Stimulated activated CD4-positive, alpha-beta T cell treated with anti-CD3 and anti-CD28 coated beads, Interleukin-1b, Interleukin-23, amount 100 ng/mL, for 4 hours (primary cell): ENCODE measurements at regions not wholly inside any gene's neighbourhood (a gene's known extent, or its start where the extent isn't known, plus 50 kb on each side); places are given as distances from the start of the nearest gene placed in this dataset.
"Not testable (repeated sequence)": the region's sequence is repeated elsewhere in the genome, so short reads cannot be mapped to it uniquely, and the experiment has no call there.

Experiments
- DNase-seq, 2 donors: peaks; one replicate each; pipeline ENCODE4 v3.0.0-alpha.2; 2020; ENCODE audit warnings: low read depth in 2 of 2

DNA sequence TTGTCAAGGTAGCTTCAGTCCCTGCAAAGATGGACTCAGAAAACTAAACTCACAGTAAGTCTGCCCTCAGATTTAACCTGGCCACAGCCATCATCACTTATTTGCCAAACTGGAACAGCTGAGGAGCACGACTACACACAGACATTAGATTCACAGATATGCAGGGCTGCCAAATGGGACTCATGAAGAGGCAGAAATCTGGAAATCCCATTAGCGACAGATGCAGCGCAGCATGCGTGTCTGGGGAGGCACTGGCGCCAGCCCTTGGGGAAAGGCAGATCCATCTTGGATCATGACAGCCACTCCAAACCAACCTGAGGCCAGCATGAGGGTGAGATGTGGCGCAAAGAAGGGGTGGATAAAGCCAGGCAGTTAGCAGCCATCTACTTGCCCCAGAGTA lies 160.7 kb upstream of the TSC22D2 start:
- DNase-seq, result no peak

GRCh38 chr3:150243466-150243865 lies 164.6 kb upstream of the TSC22D2 start:
- no peak for DNase-seq

- DNase-seq, result no peak
Measured at GRCh38 chr3:150242220-150242936, 165.7 kb upstream of the TSC22D2 start.

DNA sequence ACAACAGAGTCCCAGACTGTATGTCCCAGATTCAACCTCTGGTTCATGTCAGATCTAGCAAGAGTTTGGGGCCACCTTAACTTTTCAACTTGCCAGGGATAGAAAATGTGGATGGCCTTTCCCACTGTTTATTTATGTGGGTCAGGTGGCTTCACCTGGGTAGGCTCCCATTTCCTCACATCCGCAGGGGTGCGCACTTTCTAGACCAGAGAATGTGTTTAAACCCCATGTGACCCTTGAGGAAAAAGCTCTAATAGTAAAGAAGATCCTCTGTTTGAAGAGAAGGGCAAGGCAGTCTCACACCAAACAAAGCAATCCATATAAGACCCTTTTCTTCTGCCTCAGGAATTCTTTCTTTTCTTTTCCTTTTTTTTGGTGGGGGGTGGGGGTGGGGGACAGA lies 167.2 kb upstream of the TSC22D2 start:
- DNase-seq, result no peak

DNA sequence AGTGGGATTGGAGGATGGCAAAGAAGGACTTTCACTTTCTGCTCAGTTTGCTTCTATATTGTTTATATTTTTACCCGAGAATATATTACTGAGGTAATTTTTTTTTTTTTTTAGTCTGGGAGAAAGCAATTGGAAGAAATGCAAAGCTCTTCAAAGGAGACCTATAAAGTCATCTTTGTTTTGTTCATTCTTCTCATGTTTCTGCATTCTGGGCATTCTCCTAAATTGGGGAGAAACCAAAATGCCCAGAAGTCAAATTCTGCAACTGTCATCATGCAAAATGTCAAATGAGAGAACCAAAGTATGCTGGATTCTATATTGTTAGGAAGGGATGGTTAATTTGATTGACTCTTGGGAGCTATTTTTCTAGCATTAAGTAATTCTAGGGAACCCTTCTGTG lies 168.3 kb upstream of the TSC22D2 start:
- DNase-seq, result no peak

DNA sequence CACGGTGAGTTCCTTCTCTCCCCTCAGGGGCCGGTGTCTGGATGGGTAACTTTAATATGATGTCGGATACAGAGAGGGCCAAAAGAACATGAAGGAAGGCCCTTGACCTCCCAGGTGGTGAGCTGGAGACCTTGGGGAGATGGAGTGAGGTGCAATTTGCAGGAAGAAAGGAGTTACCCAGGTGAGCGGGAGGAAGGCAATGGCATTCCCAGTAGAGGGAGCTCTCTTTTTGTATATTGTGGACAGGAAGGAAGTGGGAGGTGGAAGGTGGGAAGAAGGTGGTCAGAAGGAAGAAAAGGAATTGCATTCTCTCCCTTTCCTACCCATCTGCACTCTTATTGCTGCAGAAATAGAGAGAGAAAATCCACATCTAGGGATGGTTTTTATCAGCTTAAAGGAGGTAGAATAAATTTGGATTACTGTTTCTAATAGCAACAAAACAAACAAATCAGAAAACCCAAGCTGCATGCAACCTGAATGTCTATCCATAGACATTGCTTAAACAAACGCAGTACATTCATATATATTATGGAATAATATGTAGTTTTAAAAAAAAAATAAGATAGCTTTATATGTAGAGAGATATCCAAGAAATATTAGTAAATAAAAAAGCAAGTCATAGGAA lies 169.0 kb upstream of the TSC22D2 start:
- no peak for DNase-seq

DNA sequence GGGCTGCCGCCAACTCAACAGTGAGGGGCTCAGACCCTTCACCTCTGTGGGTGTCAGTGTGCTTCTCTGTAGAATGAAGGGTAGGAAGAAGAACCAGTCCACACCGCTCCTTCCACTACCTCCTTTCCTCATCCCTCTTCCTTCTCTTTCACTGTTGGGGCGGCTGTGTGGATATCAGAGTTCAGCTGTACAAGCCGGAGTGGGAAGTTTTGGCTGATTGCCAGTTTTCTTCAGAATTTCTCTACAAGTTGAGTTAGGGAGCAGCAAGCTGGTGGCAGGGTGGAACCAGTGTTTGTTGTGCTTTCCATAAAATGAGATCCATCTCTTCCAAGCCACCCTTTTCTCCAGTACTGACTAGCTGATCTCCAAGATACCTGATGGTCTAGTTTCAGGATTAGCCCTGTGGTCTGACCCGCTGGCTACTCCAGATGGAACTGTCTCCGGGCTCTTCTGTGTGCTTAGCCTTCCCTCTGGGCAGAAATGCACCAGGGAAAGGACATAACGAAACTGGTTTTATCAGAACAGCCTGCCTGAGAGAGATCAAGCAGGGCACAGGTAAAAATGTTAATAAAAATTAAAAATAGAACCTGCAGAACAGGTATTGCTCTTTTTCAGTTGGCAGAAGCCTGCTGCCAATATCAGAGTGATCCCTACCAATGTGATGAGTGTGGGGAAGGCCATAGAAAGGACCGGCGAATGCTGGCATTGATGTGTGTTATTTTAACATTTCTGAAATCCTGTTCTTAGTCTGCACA lies 169.9 kb upstream of the TSC22D2 start:
- DNase-seq, result no peak

DNA sequence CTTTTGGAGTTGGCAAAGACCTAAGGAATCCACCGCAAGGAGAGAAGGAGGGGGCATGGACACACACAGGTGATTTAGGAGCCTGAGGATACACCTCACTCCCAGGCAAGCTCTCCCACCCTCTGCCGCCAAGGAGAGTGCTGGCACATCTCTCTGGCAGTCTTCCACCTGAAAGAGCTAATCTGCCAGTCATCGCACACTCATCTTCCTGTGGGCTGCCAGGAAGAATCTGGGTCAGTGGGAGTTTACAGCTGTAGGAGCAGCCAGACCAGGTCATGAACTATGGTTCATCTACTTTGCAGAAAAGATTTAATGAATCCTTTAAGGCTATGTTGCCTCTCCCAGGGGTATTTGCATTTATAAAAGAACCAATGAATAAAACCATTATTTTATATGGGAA lies 170.6 kb upstream of the TSC22D2 start:
- DNase-seq, result no peak

GRCh38 chr3:150236316-150237082 lies 171.6 kb upstream of the TSC22D2 start:
- no peak for DNase-seq

DNA sequence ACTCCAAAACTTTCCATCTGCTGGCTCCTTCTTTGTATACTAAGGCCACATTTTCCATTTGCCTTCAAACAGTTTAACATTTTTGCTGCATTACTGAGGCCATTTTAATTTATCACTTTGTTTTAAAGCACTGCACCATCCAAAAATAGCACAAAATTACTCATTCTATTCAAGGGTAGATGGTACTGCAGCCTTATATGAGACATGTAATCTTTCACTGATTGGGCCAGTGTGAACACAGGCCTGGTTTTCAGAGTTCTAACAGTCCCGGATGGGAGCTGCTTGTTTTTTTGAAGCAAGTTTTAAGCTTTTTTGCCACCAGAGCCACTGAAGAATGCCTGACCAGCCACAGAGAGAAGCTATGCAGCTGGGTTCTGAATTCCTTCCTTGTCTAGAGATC lies 172.3 kb upstream of the TSC22D2 start:
- DNase-seq, result no peak

GRCh38 chr3:150232992-150233451 lies 175.1 kb upstream of the TSC22D2 start:
- DNase-seq, result no peak

- no peak for DNase-seq
Measured at GRCh38 chr3:150230037-150230436, 178.1 kb upstream of the TSC22D2 start.

GRCh38 chr3:150228626-150229025 lies 179.5 kb upstream of the TSC22D2 start:
- not testable (repeated sequence) for DNase-seq

- DNase-seq, result peak; percentile 1 to 5
Measured at GRCh38 chr3:150227839-150228238, 180.3 kb upstream of the TSC22D2 start.

DNA sequence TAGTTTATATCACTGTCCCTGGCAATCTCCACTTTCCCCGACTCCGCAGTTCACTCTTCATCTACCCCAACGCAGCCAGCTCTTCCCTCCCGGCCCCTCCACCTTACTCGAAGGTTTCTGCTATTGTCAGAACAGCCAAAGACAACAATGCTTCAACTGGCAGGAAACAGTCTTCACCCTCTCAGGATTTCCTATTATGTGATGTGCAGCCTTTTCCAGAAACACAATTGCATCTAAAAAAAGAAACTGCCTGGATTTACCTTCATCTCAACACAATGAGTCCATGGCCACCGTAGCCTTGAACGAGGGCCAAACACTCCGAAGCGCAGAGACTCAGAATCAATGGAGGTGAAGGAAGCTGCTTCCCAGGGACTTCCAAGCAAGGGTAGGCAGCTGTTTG lies 182.1 kb upstream of the TSC22D2 start:
- DNase-seq, result no peak

DNA sequence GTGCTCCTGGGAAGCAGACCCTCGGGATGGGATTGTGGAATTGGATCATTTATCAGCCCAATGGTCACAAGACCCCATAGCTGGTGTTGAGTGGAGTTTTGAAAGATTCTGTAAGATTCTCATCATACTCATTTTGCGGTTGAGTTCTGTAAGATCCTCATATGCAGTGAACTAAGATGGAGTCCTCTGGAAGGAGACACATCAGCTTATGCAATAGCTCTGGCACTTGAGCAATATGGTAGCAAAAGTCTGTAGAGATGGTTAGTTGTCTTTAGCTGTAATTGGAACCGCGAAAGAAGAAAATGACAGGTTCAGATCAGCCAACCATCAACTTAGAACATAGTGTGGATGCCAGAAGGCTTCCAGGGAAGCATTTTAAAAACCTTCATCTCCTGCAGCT lies 184.5 kb upstream of the TSC22D2 start:
- no peak for DNase-seq

GRCh38 chr3:150222691-150223489 lies 185.2 kb upstream of the TSC22D2 start:
- no peak for DNase-seq

GRCh38 chr3:150221904-150222523 lies 186.1 kb upstream of the TSC22D2 start:
- DNase-seq, result no peak

- DNase-seq, result no peak
Measured at GRCh38 chr3:150220799-150221198, 187.3 kb upstream of the TSC22D2 start.

DNA sequence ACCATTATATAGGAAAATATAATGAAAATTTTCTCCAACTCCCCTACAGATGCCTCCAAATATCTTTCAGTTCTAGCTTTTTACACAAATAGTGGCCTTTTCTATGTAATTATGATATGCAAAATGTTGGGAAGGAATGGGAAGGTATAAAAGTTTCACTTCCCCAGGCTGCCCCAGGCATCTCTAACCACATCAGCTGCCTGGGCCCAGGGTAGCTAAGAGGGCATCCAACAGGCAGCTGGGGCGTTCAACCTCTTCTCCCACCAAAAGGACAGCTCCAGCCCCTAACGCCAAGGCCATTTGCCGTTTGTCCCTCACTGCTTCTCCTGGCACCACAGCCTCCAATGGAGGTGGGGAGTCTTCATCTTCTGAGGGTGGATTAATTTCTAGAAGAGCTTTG lies 188.1 kb upstream of the TSC22D2 start:
- DNase-seq, result no peak

- no peak for DNase-seq
Measured at GRCh38 chr3:150218841-150219240, 189.3 kb upstream of the TSC22D2 start.
